ENCODE measurements at regions not wholly inside any gene's neighbourhood (a gene's known extent, or its start where the extent isn't known, plus 50 kb on each side); places are given as distances from the start of the nearest gene placed in this dataset.
"Not testable (repeated sequence)": the region's sequence is repeated elsewhere in the genome, so short reads cannot be mapped to it uniquely, and the experiment has no call there.

GRCh38 chr13:24599019-24599791 lies 81.0 kb upstream of the ATP12A start:
- not testable (repeated sequence) for TF ChIP-seq CTCF, POLR2A (IDR thresholded peaks at IDR 0.05)
